Erythroblast (primary cell): ENCODE measurements at regions not wholly inside any gene's neighbourhood (a gene's known extent, or its start where the extent isn't known, plus 50 kb on each side); places are given as distances from the start of the nearest gene placed in this dataset.

Experiments used
- GATA1 ChIP-seq: IDR thresholded peaks from 2 replicates; pipeline ENCODE4 v1.6.1; 2011; ENCODE audit warnings: low read depth, mild to moderate bottlenecking, control low read depth, low read length, moderate library complexity
- POLR2A ChIP-seq: IDR thresholded peaks from 2 replicates; pipeline ENCODE4 v1.6.1; 2011; ENCODE audit warnings: mild to moderate bottlenecking, low read length

DNA sequence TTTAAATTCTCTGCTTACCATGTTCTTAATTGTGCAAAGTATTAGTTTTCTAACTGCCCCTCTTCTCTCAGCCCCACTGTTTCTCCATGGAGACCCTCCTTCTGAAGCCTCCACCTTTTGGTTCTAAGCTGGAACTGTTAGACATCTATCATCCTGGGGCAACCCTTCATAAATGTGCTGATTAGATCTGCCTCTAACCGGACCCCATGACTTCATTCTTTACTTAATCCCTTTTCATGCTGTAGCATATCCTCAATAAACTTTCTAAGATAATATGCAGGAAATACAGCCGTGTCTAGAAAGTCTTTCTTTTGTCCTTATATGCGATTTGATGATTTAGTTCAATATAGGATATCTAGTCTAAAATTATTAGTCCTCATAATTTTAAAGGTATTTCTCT is 1020.1 kb downstream of the ADGRL2 start:
- TF ChIP-seq POLR2A (no peak), GATA1 (no peak)
